ENCODE measurements at regions not wholly inside any gene's neighbourhood (a gene's known extent, or its start where the extent isn't known, plus 50 kb on each side); places are given as distances from the start of the nearest gene placed in this dataset.

DNA sequence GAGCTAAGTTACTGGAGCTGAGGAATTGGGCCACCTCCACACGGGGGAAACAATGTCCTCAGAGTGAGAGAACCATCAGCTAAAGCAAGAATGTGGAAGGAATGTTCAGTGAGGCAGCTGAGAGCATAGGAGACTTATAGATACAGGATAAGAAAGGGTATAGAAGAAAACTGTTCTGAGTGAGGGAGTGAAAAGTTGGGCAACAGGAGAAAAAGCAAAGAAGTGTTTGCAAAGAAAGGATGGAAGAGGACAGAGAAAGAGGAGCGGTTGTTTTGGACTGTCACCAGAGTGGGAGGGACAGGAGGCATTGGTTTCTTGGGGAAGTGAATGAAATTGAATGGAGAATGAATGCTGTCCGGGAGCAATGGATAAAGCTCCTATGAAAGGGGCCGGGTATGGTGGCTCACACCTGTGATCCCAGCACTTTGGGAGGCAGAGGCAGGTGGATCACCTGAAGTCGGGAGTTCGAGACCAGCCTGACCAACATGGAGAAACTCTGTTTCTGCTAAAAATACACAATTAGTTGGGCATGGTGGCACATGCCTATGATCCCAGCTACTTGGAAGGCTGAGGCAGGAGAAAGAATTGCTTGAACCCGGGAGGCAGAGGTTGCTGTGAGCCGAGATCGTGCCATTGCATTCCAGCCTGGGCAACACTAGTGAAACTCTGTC, 296.5 kb downstream of the ADGB start:
- H3K27me3 ChIP-seq (ENCODE audit: control insufficient read depth in 2 of 2, insufficient read depth in 2 of 2, low read length in 2 of 2), result no peaks in the 10 kb centered on the region
- H4K20me1 ChIP-seq (ENCODE audit: insufficient read depth, low read length), result no peaks in the 10 kb centered on the region
- no peak for DNase-seq
- WGBS (ENCODE audit: insufficient coverage), result 83% methylated on average over 7 of the region's 9 CpGs
- TF ChIP-seq, protein P1, sequence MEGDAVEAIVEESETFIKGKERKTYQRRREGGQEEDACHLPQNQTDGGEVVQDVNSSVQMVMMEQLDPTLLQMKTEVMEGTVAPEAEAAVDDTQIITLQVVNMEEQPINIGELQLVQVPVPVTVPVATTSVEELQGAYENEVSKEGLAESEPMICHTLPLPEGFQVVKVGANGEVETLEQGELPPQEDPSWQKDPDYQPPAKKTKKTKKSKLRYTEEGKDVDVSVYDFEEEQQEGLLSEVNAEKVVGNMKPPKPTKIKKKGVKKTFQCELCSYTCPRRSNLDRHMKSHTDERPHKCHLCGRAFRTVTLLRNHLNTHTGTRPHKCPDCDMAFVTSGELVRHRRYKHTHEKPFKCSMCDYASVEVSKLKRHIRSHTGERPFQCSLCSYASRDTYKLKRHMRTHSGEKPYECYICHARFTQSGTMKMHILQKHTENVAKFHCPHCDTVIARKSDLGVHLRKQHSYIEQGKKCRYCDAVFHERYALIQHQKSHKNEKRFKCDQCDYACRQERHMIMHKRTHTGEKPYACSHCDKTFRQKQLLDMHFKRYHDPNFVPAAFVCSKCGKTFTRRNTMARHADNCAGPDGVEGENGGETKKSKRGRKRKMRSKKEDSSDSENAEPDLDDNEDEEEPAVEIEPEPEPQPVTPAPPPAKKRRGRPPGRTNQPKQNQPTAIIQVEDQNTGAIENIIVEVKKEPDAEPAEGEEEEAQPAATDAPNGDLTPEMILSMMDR (IDR thresholded peaks at IDR 0.05), result no peak
- no peaks in the 10 kb centered on the region for H3K9me3 ChIP-seq (replicated peaks in 1 of 2; ENCODE audit: control insufficient read depth in 1 of 2, insufficient read depth in 1 of 2, low read length in 2 of 2)
- no peak overlapping the region for H3K27ac ChIP-seq (ENCODE audit: low read depth in 1 of 2, low read length in 2 of 2)
- H3K4me1 ChIP-seq (ENCODE audit: control insufficient read depth in 1 of 2, insufficient read depth in 2 of 2, low read length in 2 of 2), result peaks cover 16 to 29% of the 10 kb centered on the region in 2 donors
- peaks cover 0 to 3% (median 0%) of the 10 kb centered on the region in 7 donors for H3K9me3 Mint-ChIP-seq
- peaks cover 0 to 2% (median 0%) of the 10 kb centered on the region in 3 donors for H3K27me3 Mint-ChIP-seq (ENCODE audit: low read depth in 3 of 3)
- H3K4me2 ChIP-seq (replicated peaks; ENCODE audit: extremely low read depth, low read length, poor library complexity, severe bottlenecking), result no peak overlapping the region
- no peak overlapping the region for H2AFZ ChIP-seq (ENCODE audit: insufficient read depth, low read depth, low read length, poor library complexity, severe bottlenecking)
- no peak overlapping the region for H3K9ac ChIP-seq (ENCODE audit: insufficient read depth, low read length, poor library complexity, severe bottlenecking)
- no peak overlapping the region for H3K4me3 ChIP-seq (replicated peaks in 1 of 3; ENCODE audit: low read depth in 2 of 3, low read length in 3 of 3)
- H3K36me3 Mint-ChIP-seq, result peaks cover 0 to 3% of the 10 kb centered on the region in 2 donors
- H3K27ac Mint-ChIP-seq, result no peak overlapping the region
- H3K36me3 ChIP-seq (replicated peaks in 1 of 2; ENCODE audit: control insufficient read depth in 1 of 2, insufficient read depth in 2 of 2, low read length in 2 of 2), result no peaks in the 10 kb centered on the region
- peaks cover 31% of the 10 kb centered on the region for H3K4me1 Mint-ChIP-seq
- intact Hi-C loops (cut with micrococcal nuclease), result no loop called here
- no peaks in the 10 kb centered on the region for H3K79me2 ChIP-seq (ENCODE audit: insufficient read depth, low read length)
- H3K4me3 Mint-ChIP-seq, result no peak overlapping the region

DNA sequence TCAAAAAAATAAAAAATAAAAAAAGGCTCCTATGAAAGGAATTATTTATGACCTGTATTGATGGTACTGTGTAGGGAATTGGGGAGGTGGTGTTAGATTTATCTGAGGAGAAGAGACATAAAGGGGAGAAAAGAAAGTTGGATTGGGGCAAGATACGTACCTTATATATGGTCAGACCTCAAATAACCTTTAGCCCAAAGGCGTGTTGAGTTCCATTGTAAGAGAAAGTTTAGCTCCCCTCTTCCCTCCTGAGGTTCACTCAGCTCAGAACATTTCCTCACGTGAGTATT, 296.9 kb downstream of the ADGB start:
- no peak overlapping the region for H3K4me3 ChIP-seq (replicated peaks in 1 of 3; ENCODE audit: low read depth in 2 of 3, low read length in 3 of 3)
- peaks cover 31% of the 10 kb centered on the region for H3K4me1 Mint-ChIP-seq
- H3K27ac Mint-ChIP-seq, result no peak overlapping the region
- no peak overlapping the region for H3K4me2 ChIP-seq (replicated peaks; ENCODE audit: extremely low read depth, low read length, poor library complexity, severe bottlenecking)
- H3K9me3 Mint-ChIP-seq, result peaks cover 0 to 3% (median 0%) of the 10 kb centered on the region in 7 donors
- TF ChIP-seq, protein P1 (IDR thresholded peaks at IDR 0.05), result no peak
- no peak for DNase-seq
- peaks cover 16 to 29% of the 10 kb centered on the region in 2 donors for H3K4me1 ChIP-seq (ENCODE audit: control insufficient read depth in 1 of 2, insufficient read depth in 2 of 2, low read length in 2 of 2)
- H3K36me3 ChIP-seq (replicated peaks in 1 of 2; ENCODE audit: control insufficient read depth in 1 of 2, insufficient read depth in 2 of 2, low read length in 2 of 2), result no peaks in the 10 kb centered on the region
- H3K79me2 ChIP-seq (ENCODE audit: insufficient read depth, low read length), result no peaks in the 10 kb centered on the region
- no peak overlapping the region for H3K9ac ChIP-seq (ENCODE audit: insufficient read depth, low read length, poor library complexity, severe bottlenecking)
- no peak overlapping the region for H3K4me3 Mint-ChIP-seq
- H2AFZ ChIP-seq (ENCODE audit: insufficient read depth, low read depth, low read length, poor library complexity, severe bottlenecking), result no peak overlapping the region
- H3K27me3 Mint-ChIP-seq (ENCODE audit: low read depth in 3 of 3), result peaks cover 0 to 2% (median 0%) of the 10 kb centered on the region in 3 donors
- H3K27me3 ChIP-seq (ENCODE audit: control insufficient read depth in 2 of 2, insufficient read depth in 2 of 2, low read length in 2 of 2), result no peaks in the 10 kb centered on the region
- intact Hi-C loops (cut with micrococcal nuclease), result no loop called here
- no peaks in the 10 kb centered on the region for H3K9me3 ChIP-seq (replicated peaks in 1 of 2; ENCODE audit: control insufficient read depth in 1 of 2, insufficient read depth in 1 of 2, low read length in 2 of 2)
- H3K27ac ChIP-seq (ENCODE audit: low read depth in 1 of 2, low read length in 2 of 2), result no peak overlapping the region
- 100% methylated on average over 1 of the region's 3 CpGs for WGBS (ENCODE audit: insufficient coverage)
- peaks cover 0 to 3% of the 10 kb centered on the region in 2 donors for H3K36me3 Mint-ChIP-seq
- no peaks in the 10 kb centered on the region for H4K20me1 ChIP-seq (ENCODE audit: insufficient read depth, low read length)
